Endothelial cell of umbilical vein (primary cell): ENCODE measurements at regions not wholly inside any gene's neighbourhood (a gene's known extent, or its start where the extent isn't known, plus 50 kb on each side); places are given as distances from the start of the nearest gene placed in this dataset.

Experiments used
- EZH2 ChIP-seq: IDR thresholded peaks from 2 replicates; pipeline ENCODE4 v1.6.1; 2012; ENCODE audit warnings: borderline replicate concordance, low read depth, mild to moderate bottlenecking, moderate library complexity, low read length, inconsistent platforms; ENCODE audit not compliant: severe bottlenecking
- JUN ChIP-seq: IDR thresholded peaks from 2 replicates; pipeline ENCODE4 v1.6.1; 2011; ENCODE audit warnings: borderline replicate concordance, low read depth; ENCODE audit not compliant: insufficient read length, insufficient read depth
- POLR2A ChIP-seq: IDR thresholded peaks from 2 replicates; pipeline ENCODE4 v1.6.1; 2012; ENCODE audit warnings: low read depth, mild to moderate bottlenecking, control low read depth, low read length
- POLR2AphosphoS5 ChIP-seq: IDR thresholded peaks from 2 replicates; pipeline ENCODE4 v1.6.1; 2012; ENCODE audit warnings: low read depth, mild to moderate bottlenecking, control low read depth, low read length, moderate library complexity; ENCODE audit not compliant: insufficient read depth
- TF ChIP-seq, protein P1 (sequence below): IDR thresholded peaks from 2 replicates; pipeline ENCODE4 v1.6.1; 2011; ENCODE audit not compliant: insufficient read depth, insufficient read length
- TF ChIP-seq, protein P2 (sequence below), 2 donors: IDR thresholded peaks; 1 replicate in 1 of 2; 2 replicates in 1 of 2; pipeline ENCODE4 v1.5.1; 2011; ENCODE audit warnings: low read length in 2 of 2, mild to moderate bottlenecking in 2 of 2, moderate library complexity in 2 of 2, control low read depth in 1 of 2, inconsistent platforms in 1 of 2, low read depth in 1 of 2; ENCODE audit not compliant: insufficient read depth in 1 of 2; ENCODE audit errors: extremely low read depth in 1 of 2

DNA sequence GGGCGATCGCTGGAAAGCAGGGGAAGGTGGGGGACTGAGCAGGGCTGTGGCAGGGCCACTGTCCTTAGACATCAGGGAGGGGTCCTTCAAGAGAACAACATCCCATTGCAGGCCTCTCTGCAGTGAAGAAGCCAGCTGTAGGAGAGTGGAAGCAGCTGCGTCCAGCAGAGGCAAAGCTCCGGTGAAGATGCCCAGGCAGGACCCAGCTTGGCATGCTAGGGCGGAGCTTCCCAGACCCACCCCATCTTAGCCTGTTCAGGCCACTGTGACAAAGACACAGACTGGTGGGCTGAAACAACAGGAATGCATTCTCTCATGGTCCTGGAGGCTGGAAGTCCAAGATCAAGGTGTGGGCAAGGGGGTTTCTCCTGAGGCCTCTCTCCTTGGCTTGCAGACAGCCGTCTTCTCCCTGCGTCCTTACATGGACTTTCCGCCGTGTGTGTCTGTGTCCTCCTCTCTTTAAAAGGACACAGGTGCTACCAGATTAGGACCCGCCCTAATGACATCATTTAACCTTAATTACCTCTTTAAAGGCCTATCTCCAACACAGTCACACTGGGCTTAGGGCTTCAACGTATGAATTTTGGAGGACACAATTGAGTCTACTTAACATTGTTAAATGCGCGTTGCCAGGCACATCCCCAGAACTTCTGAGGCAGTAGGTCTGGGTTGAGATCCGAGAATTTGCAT is 178.1 kb upstream of the GRB10 start:
- TF ChIP-seq POLR2AphosphoS5, result no peak
- TF ChIP-seq, protein P1, sequence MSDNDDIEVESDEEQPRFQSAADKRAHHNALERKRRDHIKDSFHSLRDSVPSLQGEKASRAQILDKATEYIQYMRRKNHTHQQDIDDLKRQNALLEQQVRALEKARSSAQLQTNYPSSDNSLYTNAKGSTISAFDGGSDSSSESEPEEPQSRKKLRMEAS, result no peak
- TF ChIP-seq, protein P2, sequence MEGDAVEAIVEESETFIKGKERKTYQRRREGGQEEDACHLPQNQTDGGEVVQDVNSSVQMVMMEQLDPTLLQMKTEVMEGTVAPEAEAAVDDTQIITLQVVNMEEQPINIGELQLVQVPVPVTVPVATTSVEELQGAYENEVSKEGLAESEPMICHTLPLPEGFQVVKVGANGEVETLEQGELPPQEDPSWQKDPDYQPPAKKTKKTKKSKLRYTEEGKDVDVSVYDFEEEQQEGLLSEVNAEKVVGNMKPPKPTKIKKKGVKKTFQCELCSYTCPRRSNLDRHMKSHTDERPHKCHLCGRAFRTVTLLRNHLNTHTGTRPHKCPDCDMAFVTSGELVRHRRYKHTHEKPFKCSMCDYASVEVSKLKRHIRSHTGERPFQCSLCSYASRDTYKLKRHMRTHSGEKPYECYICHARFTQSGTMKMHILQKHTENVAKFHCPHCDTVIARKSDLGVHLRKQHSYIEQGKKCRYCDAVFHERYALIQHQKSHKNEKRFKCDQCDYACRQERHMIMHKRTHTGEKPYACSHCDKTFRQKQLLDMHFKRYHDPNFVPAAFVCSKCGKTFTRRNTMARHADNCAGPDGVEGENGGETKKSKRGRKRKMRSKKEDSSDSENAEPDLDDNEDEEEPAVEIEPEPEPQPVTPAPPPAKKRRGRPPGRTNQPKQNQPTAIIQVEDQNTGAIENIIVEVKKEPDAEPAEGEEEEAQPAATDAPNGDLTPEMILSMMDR (IDR thresholded peaks at IDR 0.05; ENCODE audit: extremely low read depth in 1 of 2, insufficient read depth in 1 of 2, low read depth in 1 of 2, low read length in 2 of 2), result no peak
- TF ChIP-seq POLR2A, result no peak
- no peak for TF ChIP-seq EZH2
- no peak for TF ChIP-seq JUN
